NCI-H187 treated with DMSO at 0.1 percent for 48 hours (cell line): ENCODE measurements at regions not wholly inside any gene's neighbourhood (a gene's known extent, or its start where the extent isn't known, plus 50 kb on each side); places are given as distances from the start of the nearest gene placed in this dataset.

ENCODE experiments used
- DNase-seq: peaks from one replicate; lab custom pipeline; 2025; lab: John Stamatoyannopoulos, UW

DNA sequence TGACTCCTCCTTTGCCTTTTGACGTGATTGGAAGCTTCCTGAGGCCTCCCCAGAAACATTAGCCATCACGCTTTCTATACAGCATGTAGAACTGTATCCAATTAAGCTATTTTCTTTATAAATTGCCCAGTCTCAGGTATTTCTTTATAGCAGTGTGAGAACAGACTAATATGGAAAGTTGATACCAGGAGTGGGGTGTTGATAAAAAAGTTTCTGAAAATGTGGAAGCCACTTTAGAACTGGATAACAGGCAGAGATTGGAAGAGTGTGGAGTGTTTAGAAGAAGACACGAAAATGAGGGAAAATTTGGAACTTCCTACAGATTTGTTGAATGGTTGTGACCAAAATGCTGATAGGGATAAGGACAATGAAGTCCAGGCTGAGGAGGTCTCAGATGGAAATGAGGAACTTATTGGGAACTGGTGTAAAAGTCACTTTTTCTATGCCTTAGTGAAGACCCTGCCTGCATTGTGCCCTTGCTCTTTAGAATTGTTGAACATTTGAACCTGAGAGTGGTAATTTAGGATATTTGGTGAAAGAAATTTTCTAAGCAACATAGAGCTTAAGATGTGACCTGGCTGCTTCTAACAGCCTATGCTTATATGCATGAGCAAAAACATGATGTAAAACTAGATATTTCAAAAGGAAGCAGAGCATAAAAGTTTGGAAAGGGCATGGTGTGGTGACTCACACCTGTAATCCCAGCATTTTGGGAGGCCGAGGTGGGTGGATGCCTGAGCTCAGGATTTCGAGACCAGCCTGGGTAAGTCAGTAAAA lies 969.7 kb downstream of the DSC3 start:
- no peak for DNase-seq

DNA sequence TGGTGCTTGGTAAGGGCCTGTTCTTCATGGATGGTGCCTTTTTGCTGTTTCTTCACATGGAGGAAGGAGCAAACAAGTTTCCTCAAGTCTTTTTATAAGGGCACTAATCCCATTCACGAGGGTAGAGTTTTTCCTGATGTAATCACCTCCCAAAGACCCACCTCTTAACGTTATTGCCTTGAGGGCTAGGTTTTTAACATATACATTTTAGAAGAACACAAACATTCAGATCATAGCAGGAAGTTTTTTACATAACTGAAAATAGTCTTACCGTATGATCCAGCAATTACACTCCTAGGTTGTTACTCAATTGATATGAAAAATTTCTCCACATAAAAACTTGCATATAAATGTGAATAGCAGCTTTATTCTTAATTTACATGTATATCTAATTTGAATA lies 976.3 kb downstream of the DSC3 start:
- no peak for DNase-seq

DNA sequence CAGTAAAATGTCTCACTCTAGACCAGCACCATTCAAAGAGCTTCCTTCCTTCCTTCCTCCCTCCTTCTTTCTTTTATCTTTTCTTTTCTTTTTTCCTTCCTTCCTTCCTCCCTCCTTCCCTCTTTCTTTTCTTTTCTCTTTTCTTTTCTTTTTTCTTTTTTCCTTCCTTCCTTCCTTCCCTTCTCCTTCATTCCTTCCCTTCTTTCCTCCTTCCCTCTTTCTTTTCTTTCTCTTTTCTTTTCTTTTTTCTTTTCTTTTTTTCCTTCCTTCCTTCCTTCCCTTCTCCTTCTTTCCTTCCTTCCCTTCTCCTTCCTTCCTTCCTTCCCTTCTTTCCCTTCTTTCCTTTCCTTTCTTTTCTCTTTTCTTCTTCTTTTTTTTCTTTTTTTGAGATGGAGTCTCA lies 985.1 kb downstream of the DSC3 start:
- DNase-seq, result no peak

DNA sequence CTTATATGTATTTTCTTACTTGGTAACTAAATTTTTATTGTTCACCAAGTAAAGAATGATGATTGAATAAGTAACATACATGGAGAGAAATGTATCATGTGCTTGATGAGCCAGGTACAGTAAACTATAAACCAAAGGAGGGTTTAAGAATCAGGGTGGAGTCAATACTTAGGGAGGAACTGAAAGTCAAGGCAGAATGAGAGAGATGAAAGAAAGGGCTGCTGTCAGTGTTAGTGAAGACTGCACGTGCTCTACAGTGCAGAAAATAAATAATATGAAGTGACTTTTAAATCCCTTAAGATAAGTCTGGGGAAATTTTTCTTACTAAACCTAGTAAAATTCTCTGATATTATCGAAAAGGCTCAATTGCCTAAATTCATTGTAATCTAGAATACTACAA lies 986.0 kb downstream of the DSC3 start:
- no peak for DNase-seq

DNA sequence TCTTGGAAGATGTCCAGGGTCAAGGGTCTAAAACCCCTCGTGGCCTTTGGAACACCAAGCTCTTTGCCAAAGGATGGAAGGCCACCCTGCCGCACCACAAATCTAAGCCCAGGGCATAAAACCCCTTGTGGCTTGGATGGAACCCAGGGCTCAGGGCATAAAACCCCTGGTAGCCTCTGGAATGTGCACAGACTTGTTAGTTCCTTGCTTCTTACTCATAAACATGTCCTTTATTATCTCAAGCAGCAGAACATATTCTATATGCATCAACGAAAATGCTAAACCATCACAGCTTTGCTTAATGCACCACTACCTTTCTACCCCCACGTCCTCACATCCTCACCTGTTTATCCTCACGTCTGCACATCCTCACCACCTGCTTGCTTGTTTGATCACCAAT lies 998.0 kb downstream of the DSC3 start:
- DNase-seq, result no peak

DNA sequence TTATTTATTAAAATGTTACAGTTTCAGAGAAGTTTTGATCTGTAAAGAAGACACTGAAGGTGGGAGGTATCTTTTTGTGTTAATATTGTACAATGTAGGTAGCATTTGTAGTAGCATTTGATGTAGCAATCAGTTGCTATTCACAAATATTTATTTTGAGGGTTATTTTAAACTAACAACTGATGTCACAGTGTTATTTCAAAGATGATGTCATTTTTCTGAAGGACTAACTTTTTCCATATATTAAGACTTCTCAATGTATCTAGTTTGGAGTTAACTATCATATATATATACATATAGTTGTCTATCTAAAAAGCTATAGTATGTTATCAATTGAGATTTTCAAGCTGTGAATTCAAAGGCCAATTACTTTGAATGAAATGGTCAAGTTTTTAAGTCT lies 1003.3 kb downstream of the DSC3 start:
- no peak for DNase-seq

DNA sequence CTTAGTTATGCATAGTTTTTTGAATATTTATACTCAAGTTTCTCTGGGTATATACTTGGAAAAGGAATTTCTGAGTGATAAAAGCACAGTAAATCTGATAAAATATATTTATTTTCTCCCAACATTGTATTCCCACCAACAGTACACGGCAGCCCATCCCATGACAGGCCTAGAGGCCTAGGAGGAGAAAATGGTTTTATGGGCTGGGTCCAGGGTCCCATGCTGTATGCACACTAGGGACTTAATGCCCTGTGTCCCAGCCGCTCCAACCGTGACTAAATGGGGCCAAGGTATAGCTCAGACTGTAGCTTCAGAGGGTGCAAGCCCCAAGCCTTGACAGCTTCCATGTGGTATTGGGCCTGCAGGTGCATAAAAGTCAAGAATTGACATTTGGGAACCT lies 1007.7 kb downstream of the DSC3 start:
- DNase-seq, result no peak

DNA sequence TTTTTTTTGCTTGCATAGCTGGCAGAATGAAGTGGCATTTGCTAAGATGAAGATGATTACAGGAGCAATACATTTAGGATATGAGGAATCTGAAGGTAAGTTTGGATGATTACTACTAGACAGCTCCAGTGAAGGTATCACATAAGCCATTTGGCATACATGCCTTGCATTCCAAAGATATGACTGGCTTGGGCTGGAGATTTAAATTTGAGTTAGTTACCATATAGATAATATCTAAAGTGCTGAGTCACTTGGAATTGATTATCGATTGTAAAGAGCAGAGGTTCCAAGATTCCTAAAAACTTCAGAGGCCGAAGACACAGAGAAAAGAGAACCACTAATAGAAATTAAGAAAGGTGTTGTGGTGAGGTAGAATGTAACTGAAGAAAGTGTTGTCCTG lies 1026.4 kb downstream of the DSC3 start:
- DNase-seq, result no peak

DNA sequence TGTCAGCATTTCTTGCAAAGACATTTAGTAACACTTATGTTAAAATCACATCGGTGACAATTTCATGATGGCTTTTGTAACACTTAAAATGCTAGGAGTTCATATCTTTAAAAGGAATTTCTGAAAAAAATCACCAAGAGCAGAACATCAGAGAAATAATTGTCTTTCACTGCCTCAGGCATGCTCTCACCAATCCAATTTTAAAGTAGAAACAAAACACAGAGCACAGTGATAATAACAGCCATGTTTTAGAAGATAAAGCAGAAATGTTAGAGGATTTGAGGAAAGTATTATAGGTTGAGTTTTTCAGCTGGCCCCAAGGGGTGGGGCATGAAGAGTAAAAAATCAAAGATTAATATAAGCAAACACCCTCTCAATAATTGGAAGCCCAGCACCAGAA lies 1037.6 kb downstream of the DSC3 start:
- DNase-seq, result no peak

DNA sequence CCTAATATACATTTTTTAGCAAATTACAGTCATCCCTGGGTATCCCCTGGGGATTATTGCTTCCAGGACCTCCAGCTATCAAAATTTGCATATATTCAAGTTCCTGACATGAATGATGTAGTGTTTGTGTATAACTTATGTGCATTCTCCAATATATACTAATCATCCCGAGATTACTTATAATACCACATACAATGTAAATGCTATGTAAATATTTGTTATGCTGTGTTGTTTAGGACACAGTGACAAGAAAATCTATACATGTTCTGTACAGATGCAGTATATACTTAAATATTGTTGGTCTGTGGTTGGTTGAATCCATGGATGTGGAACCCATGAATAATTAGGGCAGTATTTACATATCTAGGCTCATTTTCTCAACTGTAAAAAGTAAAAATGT lies 1060.3 kb downstream of the DSC3 start:
- DNase-seq, result no peak

DNA sequence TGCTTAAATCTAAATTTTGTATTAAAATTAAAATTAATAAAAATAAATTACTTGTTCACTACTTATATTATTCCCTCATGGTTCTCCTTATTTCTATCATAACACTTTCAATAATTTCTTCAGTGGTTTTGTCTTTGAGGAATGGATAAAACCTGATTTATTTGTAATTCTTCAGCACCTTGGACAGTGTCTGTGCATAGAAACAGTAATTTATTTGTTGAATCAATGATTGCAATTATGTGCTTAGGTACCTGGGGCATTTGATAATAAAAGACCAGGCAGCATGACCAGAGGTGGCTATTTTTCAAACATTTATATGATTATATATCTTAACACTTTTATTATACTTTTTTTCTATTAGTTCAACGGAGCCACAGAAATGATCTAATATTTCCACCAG lies 1062.7 kb downstream of the DSC3 start:
- no peak for DNase-seq

DNA sequence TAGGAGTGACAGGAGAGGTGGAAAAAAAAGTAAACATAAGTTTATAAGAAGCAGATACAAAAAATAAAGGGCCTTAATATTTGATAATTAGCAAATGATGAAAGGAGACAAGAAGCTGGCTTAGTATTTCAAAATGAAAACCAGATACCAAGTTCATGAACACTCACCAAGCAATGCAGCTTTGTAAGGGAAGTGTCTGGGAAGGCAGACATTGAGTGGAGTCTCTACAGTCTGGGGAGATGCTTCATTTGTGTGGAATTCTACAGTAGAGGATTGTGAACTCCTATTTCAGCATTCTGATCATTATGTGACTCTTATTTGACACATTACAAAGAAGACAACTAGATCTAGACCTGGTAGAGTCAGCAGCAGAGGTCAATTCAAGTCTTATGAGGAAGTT lies 1072.7 kb downstream of the DSC3 start:
- no peak for DNase-seq

DNA sequence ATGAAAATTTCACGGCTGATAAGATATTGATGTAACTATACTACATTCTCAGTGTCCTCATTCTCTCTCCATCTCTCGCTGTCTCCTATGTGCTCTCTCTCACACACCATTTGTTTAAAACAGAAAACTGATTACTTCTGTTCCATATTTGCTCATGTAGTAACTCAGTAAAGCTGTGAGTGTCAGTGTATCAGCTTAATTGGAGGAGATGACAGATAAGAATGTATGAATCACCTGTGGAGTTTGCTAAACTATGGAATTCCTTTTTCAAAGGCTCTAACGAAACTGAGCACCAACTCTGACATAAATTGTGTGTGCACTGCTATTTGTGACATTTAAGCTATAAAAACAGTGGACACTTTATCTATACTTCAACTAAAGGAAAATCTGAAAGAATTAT lies 1080.0 kb downstream of the DSC3 start:
- no peak for DNase-seq

DNA sequence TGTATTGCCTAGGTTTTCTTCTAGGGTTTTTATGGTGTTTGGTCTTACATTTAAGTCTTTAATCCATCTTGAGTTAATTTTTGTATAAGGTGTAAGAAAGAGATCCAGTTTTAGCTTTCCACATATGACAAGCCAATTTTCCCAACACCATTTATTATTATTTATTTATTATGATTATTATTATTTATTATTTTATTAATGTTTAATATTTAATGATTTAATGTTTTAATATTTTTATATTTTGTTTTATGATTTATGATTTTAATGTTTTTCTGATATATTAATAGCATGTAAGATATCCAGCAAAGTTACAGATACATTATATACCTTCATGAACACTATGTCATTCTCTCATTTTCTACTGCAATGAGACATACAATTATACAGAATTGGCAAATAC lies 1082.0 kb downstream of the DSC3 start:
- no peak for DNase-seq

DNA sequence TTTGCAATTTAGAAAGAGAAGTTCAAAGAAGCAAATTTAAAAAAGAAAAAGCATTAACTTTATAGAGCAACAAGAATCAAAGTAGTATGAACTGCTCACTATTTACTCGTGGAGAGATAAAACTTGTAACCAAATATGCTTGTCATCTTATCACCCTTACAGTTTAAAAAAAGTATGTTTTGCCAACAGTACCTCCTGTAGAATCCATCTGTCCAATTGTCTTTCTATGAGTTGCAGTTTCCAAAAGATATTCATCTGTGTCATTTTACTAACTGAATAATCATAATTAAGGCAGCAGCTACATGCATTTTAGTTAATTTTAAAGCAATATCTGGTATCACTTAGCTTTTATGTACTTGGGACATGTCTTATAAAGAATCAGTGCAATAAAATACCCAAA lies 1112.3 kb downstream of the DSC3 start:
- DNase-seq, result no peak

DNA sequence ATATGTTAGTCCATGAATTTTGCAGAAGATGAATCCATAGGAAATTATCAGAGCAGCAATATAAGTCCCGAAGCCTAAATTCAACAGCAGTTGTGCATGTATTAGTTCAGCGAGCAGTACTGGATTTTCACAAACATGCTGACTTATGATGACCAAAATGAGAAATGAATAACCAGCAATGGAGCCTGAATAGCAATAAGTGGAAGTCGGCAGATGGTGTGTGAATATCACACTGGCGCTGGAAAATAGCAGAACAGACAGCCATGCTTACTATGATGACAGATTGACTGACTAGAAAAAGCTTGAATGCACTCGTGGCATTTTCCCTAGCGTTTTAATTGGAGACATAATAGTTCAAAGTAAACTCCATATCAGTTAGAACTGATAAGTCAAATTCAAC lies 1114.5 kb downstream of the DSC3 start:
- no peak for DNase-seq

DNA sequence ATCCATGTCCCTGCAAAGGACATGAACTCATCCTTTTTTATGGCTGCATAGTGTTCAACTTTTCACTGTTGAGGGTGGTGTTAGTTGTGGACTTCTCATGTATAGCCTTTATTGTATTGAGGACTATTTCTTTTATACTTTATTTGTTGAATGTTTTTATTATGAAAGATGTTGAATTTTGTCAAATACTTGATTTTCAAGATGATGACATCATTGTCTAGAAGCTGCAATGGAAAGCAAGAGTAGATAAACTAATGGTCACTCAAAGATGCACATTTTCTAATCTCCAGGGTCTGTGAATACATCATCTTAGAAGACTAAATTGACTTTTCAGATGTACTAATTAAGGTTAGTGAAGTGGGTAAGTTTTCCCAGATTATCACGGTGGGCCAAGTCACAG lies 1117.0 kb downstream of the DSC3 start:
- DNase-seq, result no peak

DNA sequence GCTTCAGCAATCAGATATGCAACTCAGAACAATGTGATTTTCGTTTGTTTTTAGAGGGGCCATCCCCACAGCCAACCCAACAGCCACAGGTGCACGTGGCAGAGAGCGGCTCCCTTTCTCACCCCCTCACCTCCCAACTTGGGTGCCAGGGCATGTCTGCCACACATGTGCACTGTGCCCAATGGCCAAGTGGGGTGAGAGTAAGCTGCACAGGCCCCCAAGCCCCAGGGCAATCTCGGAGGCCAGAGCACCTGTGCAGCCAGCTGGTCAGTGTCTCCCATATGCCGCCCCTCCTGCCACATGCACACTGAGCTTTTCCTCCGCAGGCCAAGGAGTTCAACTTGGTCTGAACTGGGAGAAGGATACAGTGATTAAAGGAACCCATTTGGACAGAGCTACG lies 1130.2 kb downstream of the DSC3 start:
- no peak for DNase-seq

DNA sequence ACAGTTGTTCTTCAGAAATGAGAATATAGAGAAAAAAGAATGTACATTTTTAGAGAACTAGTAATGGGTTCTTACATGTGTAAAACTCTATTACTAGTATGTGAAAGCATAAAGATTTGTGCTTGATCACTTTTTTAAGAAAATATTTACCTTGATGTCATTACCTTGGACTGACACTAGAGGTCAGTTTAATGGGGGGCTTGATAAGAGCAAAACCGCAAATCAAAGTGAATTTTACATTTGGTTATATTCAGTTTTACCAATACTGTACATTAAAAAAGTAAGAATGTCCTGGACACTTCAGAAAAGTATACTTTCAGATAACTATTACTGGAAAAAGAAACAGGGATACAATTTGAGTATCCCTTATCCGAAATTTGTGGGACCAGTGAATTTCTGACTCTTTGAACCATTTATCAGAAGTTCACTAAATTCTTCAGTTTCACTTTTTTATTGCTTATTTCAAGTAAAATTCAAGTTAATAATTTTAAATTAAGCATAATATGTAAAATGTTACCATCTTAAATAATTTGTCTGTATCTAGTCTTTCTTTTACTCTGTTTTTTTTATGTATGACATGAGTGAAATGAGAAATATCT lies 1149.5 kb downstream of the DSC3 start:
- no peak for DNase-seq

DNA sequence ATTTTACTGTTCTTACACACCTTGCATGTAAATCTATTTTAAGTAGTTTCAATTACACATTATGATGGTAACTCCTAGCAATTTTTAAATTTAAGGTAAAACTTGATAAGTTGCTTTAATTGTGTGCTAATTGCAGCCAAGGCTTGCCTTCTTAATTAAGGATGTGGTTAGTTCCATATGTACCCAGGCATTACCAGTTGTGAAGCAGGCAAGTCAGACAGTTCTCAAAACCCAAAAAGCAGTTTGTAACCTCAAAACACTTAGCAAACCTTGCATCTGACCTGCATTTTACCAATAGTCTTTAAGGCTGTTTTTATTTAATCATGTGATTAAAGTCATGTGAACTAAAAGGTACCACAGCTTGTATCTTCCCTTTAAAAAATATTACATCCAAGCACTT lies 1159.4 kb downstream of the DSC3 start:
- no peak for DNase-seq

DNA sequence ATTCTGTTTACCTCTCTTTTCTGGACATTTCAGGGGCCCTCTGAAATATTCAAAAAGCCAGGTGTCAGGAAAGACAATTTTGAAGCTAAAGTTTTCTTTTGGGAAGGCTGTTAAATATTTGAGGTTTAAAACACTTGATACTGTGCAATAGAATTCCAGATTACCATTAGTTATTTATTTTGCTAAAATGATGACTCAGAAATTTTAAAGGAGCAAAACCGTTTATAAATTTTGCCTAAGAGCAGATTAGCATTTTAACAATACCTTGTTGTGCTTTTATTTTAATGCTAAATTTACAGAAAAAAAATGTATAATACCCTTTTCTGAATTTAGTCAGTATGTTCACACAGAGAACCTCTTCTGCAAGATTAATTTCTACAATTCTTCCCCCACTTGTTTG lies 1159.9 kb downstream of the DSC3 start:
- no peak for DNase-seq

DNA sequence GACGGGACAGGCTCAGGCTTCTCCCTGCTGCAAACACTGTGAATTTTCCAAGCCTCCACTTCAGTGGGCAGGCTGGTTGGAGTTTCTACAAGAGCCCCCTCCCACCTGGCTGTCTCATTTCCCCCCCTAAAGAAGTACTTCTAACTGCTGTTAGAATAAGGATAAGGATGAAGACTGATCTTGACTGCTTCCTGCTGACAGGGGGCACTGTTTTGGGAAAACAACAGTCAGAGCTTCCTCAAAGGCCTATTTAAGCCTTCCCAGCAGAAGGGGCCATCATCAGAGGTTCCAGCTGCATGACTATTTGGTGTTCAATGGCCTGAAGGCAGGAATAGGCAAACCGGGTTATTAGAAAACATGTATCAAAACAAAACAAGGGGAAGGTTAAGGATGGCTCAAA lies 1162.8 kb downstream of the DSC3 start:
- no peak for DNase-seq

DNA sequence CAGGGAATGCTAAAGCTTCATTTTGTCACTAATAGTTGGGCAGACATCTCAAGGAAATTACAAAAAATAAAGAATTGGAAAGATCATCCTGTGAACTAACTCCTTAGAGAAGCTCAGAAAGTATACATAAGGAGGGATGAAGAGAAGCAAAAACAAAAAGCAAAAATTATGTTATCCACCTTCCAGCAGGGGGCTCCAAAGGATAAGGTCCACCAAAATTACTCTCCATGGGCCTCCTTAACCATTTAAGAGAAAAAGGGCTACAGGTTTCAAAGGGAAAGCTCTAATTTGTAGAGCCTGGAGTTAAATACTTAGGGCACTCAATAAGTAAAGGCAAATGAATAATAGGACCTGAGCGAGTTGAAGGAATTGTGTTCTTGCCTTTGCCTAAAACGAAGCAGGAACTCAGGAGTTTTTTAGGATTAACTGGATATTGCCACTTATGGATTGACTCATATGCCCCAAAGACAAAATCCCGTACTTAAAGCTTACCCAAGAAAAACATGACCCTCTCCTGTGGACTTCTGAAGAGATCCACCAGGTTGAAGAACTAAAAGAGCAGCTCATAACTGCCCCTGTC lies 1167.9 kb downstream of the DSC3 start:
- no peak for DNase-seq

DNA sequence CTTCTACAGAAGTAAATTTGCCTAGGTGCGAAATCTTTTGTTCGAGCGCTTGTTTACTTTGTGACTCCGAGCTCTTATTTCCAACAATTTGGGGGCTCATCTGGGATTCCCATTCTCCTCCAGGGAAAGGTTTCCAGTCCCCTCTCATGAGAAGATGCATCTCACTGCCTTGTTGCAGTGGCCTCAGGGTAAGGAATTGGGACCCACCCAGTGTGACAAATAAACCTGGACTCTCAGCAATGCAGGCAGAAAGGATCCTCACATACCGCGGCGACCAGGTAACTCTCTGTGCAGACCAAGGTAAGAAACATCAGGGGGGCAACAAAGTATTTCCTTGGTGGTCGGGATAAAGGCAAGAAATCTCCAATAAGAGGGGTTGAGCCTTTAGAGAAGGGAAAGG lies 1169.3 kb downstream of the DSC3 start:
- no peak for DNase-seq
